OCI-LY1 (cell line): ENCODE measurements at regions not wholly inside any gene's neighbourhood (a gene's known extent, or its start where the extent isn't known, plus 50 kb on each side); places are given as distances from the start of the nearest gene placed in this dataset.

Experiments used
- H2AFZ ChIP-seq: fragments of 200-600 bp; sonication (generic), shearing (Covaris generic); 2 replicates; pipeline ENCODE4 v1.6.0; 2014; ENCODE audit warnings: antibody characterized with exemption, mild to moderate bottlenecking, low read length
- H3F3A ChIP-seq: fragments of 200-600 bp; sonication (generic), shearing (Covaris generic); 2 replicates; pipeline ENCODE4 v1.6.0; 2014; ENCODE audit warnings: mild to moderate bottlenecking, antibody characterized with exemption, low read length, moderate library complexity; ENCODE audit not compliant: insufficient read depth
- H3K27ac ChIP-seq: fragments of 200-600 bp; sonication (generic); 2 replicates; pipeline ENCODE4 v1.5.1; 2014; ENCODE audit warnings: low read length, mixed run types, mild to moderate bottlenecking, low read depth; ENCODE audit not compliant: poor library complexity, severe bottlenecking
- H3K27me3 ChIP-seq: fragments of 200-600 bp; sonication (generic); 2 replicates; pipeline ENCODE4 v1.6.0; 2014; ENCODE audit warnings: antibody characterized with exemption, mild to moderate bottlenecking, low read length, moderate library complexity; ENCODE audit not compliant: insufficient read depth
- H3K36me3 ChIP-seq: fragments of 200-600 bp; sonication (generic); 2 replicates; pipeline ENCODE4 v1.6.1; 2014; ENCODE audit warnings: mild to moderate bottlenecking, antibody characterized with exemption, low read length, moderate library complexity, mixed read lengths; ENCODE audit not compliant: insufficient read depth
- H3K4me1 ChIP-seq: fragments of 200-600 bp; sonication (generic); 2 replicates; pipeline ENCODE4 v1.5.1; 2014; ENCODE audit warnings: mild to moderate bottlenecking, low read length, moderate library complexity; ENCODE audit not compliant: insufficient read depth, severe bottlenecking
- H3K4me2 ChIP-seq: fragments of 200-600 bp; sonication (generic), shearing (Covaris generic); 2 replicates; pipeline ENCODE4 v1.6.1; 2014; ENCODE audit warnings: low read length
- H3K4me3 ChIP-seq: fragments of 200-600 bp; sonication (generic); 2 replicates; pipeline ENCODE4 v1.5.1; 2014; ENCODE audit warnings: low read length, low read depth, mild to moderate bottlenecking, mixed read lengths; ENCODE audit not compliant: poor library complexity, severe bottlenecking
- H3K79me2 ChIP-seq: fragments of 200-600 bp; shearing (Covaris generic); 2 replicates; pipeline ENCODE4 v1.6.1; 2016; ENCODE audit warnings: mixed run types, low read length, mixed read lengths; ENCODE audit not compliant: insufficient read depth
- H3K9ac ChIP-seq: fragments of 200-600 bp; sonication (generic), shearing (Covaris generic); 2 replicates; pipeline ENCODE4 v1.6.1; 2014; ENCODE audit warnings: mild to moderate bottlenecking, low read length, mixed read lengths
- H3K9me2 ChIP-seq: fragments of 200-600 bp; sonication (generic), shearing (Covaris generic); 2 replicates; pipeline ENCODE4 v1.6.1; 2014; ENCODE audit warnings: low read depth, mild to moderate bottlenecking, low read length, mixed read lengths
- H3K9me3 ChIP-seq: fragments of 200-600 bp; shearing (Covaris generic); 2 replicates; pipeline ENCODE4 v1.6.1; 2014; ENCODE audit warnings: low read length, mixed read lengths
- H4K20me1 ChIP-seq: fragments of 200-600 bp; sonication (generic), shearing (Covaris generic); 2 replicates; pipeline ENCODE4 v1.6.0; 2016; ENCODE audit warnings: mild to moderate bottlenecking, low read length; ENCODE audit not compliant: insufficient read depth
- EZH2 ChIP-seq: fragments of 200-600 bp; sonication (generic), shearing (Covaris generic); IDR thresholded peaks from 2 replicates; pipeline ENCODE4 v1.8.0; 2017; ENCODE audit warnings: borderline replicate concordance, mixed run types, mild to moderate bottlenecking, antibody characterized with exemption, low read length, moderate library complexity, mixed read lengths
- TF ChIP-seq, protein P1 (sequence below): fragments of 200-600 bp; sonication (generic), shearing (Covaris generic); IDR thresholded peaks from 2 replicates; pipeline ENCODE4 v1.5.1; 2017; ENCODE audit warnings: mild to moderate bottlenecking, antibody characterized with exemption, low read length, moderate library complexity, mixed read lengths

DNA sequence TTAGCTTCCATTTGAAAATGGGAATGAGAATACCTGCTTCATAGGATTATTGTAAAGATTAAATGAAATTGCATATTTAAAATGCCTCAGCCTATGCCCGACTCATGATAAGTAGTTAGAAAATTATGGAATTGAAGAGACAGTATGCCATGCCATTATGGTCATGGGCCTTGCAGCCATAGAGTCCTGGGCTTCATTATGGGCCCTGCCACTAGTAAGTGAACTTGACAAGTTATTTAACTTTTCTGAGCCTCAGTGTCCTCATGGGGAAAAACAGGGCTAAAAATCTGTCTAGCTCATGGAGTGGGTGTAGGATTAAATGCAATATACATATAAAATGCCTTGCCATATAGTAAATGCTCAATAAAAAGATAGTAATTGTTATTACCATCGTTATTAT lies 133.2 kb downstream of the NPIPB5 start:
- Histone ChIP-seq H3K36me3 (no peaks in the 10 kb centered on the region), H4K20me1 (no peaks in the 10 kb centered on the region), H3K9ac (no peak overlapping the region), H3K4me1 (no peaks in the 10 kb centered on the region), H3K9me2 (no peaks in the 10 kb centered on the region), H2AFZ (no peak overlapping the region), H3F3A (no peaks in the 10 kb centered on the region), H3K4me2 (no peak overlapping the region), H3K4me3 (no peak overlapping the region), H3K79me2 (no peaks in the 10 kb centered on the region), H3K27ac (no peak overlapping the region), H3K9me3 (no peaks in the 10 kb centered on the region), H3K27me3 (peaks cover 3% of the 10 kb centered on the region; the same call in 1 of the 2 replicates)
- TF ChIP-seq, protein P1, sequence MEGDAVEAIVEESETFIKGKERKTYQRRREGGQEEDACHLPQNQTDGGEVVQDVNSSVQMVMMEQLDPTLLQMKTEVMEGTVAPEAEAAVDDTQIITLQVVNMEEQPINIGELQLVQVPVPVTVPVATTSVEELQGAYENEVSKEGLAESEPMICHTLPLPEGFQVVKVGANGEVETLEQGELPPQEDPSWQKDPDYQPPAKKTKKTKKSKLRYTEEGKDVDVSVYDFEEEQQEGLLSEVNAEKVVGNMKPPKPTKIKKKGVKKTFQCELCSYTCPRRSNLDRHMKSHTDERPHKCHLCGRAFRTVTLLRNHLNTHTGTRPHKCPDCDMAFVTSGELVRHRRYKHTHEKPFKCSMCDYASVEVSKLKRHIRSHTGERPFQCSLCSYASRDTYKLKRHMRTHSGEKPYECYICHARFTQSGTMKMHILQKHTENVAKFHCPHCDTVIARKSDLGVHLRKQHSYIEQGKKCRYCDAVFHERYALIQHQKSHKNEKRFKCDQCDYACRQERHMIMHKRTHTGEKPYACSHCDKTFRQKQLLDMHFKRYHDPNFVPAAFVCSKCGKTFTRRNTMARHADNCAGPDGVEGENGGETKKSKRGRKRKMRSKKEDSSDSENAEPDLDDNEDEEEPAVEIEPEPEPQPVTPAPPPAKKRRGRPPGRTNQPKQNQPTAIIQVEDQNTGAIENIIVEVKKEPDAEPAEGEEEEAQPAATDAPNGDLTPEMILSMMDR = no peak
- TF ChIP-seq EZH2 = no peak

DNA sequence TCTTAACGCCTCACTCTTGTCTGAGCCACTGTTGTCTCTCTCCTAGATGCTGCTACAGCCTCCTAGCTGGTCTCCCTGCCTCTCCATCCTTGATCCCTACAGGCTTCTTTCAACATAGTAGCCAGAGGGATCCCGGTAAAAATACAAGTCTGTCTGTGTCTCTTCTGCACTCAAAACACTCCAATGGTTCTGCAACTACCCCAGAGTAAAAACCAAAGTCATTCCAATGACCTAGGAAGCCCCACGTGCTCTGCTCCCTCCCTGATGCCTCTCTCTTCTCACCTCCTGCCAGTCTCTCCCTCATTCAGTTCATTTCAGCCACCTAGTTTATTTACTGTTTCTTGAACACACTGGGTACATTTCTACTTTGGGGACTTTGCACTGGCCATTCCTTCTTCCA lies 135.2 kb downstream of the NPIPB5 start:
- Histone ChIP-seq H3K4me1 (no peaks in the 10 kb centered on the region), H3F3A (no peaks in the 10 kb centered on the region), H2AFZ (no peak overlapping the region), H3K9me3 (no peaks in the 10 kb centered on the region), H4K20me1 (no peaks in the 10 kb centered on the region), H3K9me2 (peaks cover 5% of the 10 kb centered on the region; the same call in 1 of the 2 replicates), H3K79me2 (no peaks in the 10 kb centered on the region), H3K27ac (no peak overlapping the region), H3K4me3 (no peak overlapping the region), H3K4me2 (no peak overlapping the region), H3K27me3 (peaks cover 3% of the 10 kb centered on the region; the same call in 1 of the 2 replicates), H3K36me3 (no peaks in the 10 kb centered on the region), H3K9ac (no peak overlapping the region)
- TF ChIP-seq EZH2 = no peak
- TF ChIP-seq, protein P1 = no peak

DNA sequence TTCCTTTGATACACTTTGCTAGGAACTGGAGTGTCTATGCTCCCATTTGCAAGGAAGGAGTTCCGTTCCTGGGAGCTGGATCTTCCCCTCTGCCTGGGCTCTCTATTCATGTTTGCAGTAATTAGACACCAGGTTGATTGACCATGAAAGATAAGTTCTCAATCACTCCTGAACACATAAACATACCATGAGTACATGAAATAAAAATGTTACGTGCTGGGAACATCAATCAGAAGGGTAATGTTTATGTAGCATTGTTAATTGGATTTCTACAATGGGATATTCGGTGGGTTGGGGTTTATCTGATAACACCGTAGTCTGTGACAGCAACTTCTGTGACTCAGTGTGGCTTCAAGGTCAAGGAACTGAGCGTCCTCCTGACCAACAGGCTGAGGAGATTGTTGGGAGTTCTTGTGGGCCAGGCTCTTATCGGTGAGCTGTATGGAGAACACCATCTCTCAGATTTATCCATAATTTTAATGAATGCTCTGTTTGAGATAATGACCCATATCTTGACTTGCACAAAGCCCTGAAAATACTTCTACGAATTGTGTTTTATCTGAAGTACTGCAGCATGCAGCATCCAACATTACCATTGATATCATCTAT lies 136.4 kb downstream of the NPIPB5 start:
- Histone ChIP-seq H3K36me3 (no peaks in the 10 kb centered on the region), H3K9me2 (peaks cover 5% of the 10 kb centered on the region; the same call in 1 of the 2 replicates), H3K9ac (no peak overlapping the region), H3K27me3 (peaks cover 7% of the 10 kb centered on the region; the same call in 1 of the 2 replicates), H3K4me3 (no peak overlapping the region), H3K4me2 (no peak overlapping the region), H3K79me2 (no peaks in the 10 kb centered on the region), H3F3A (no peaks in the 10 kb centered on the region), H2AFZ (no peak overlapping the region), H3K9me3 (no peaks in the 10 kb centered on the region), H3K27ac (no peak overlapping the region), H4K20me1 (no peaks in the 10 kb centered on the region), H3K4me1 (no peaks in the 10 kb centered on the region)
- TF ChIP-seq EZH2 = no peak
- TF ChIP-seq, protein P1 = no peak
